ENCODE measurements at regions not wholly inside any gene's neighbourhood (a gene's known extent, or its start where the extent isn't known, plus 50 kb on each side); places are given as distances from the start of the nearest gene placed in this dataset.
"Not testable (repeated sequence)": the region's sequence is repeated elsewhere in the genome, so short reads cannot be mapped to it uniquely, and the experiment has no call there.

- no peaks in the 10 kb centered on the region for H3K36me3 ChIP-seq
- ATAC-seq (ENCODE audit: insufficient number of reproducible peaks, low FRiP score, low read depth): no peak
- TF ChIP-seq, protein P1, sequence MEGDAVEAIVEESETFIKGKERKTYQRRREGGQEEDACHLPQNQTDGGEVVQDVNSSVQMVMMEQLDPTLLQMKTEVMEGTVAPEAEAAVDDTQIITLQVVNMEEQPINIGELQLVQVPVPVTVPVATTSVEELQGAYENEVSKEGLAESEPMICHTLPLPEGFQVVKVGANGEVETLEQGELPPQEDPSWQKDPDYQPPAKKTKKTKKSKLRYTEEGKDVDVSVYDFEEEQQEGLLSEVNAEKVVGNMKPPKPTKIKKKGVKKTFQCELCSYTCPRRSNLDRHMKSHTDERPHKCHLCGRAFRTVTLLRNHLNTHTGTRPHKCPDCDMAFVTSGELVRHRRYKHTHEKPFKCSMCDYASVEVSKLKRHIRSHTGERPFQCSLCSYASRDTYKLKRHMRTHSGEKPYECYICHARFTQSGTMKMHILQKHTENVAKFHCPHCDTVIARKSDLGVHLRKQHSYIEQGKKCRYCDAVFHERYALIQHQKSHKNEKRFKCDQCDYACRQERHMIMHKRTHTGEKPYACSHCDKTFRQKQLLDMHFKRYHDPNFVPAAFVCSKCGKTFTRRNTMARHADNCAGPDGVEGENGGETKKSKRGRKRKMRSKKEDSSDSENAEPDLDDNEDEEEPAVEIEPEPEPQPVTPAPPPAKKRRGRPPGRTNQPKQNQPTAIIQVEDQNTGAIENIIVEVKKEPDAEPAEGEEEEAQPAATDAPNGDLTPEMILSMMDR (IDR thresholded peaks at IDR 0.05): no peak
- no peak overlapping the region for H3K4me3 ChIP-seq
- no peak for DNase-seq (ENCODE audit: low spot score)
- H3K27me3 ChIP-seq (replicated peaks; ENCODE audit: insufficient read depth): no peaks in the 10 kb centered on the region
- no peak overlapping the region for H3K27ac ChIP-seq
- H3K4me1 ChIP-seq (ENCODE audit: control insufficient read depth in 1 of 2, low read depth in 2 of 2): no peaks in the 10 kb centered on the region
- H3K9me3 ChIP-seq: no peaks in the 10 kb centered on the region
Measured at GRCh38 chr10:109215291-109216075, 707.8 kb downstream of the XPNPEP1 start.

- not testable (repeated sequence) for H3K27ac ChIP-seq; H3K4me3 ChIP-seq; H3K36me3 ChIP-seq; DNase-seq (ENCODE audit: low spot score); H3K4me1 ChIP-seq (ENCODE audit: control insufficient read depth in 1 of 2, low read depth in 2 of 2); ATAC-seq (ENCODE audit: insufficient number of reproducible peaks, low FRiP score, low read depth); H3K9me3 ChIP-seq; H3K27me3 ChIP-seq (replicated peaks; ENCODE audit: insufficient read depth)
Measured at GRCh38 chr10:109214891-109215290, 708.4 kb downstream of the XPNPEP1 start.

- no peaks in the 10 kb centered on the region for H3K9me3 ChIP-seq
- no peaks in the 10 kb centered on the region for H3K36me3 ChIP-seq
- TF ChIP-seq, protein P1 (IDR thresholded peaks at IDR 0.05): no peak
- H3K27ac ChIP-seq: no peak overlapping the region
- no peak overlapping the region for H3K4me3 ChIP-seq
- no peak for ATAC-seq (ENCODE audit: insufficient number of reproducible peaks, low FRiP score, low read depth)
- H3K27me3 ChIP-seq (replicated peaks; ENCODE audit: insufficient read depth): no peaks in the 10 kb centered on the region
- H3K4me1 ChIP-seq (ENCODE audit: control insufficient read depth in 1 of 2, low read depth in 2 of 2): no peaks in the 10 kb centered on the region
- no peak for DNase-seq (ENCODE audit: low spot score)
Measured at GRCh38 chr10:109207361-109207760, 716.0 kb downstream of the XPNPEP1 start.

DNA sequence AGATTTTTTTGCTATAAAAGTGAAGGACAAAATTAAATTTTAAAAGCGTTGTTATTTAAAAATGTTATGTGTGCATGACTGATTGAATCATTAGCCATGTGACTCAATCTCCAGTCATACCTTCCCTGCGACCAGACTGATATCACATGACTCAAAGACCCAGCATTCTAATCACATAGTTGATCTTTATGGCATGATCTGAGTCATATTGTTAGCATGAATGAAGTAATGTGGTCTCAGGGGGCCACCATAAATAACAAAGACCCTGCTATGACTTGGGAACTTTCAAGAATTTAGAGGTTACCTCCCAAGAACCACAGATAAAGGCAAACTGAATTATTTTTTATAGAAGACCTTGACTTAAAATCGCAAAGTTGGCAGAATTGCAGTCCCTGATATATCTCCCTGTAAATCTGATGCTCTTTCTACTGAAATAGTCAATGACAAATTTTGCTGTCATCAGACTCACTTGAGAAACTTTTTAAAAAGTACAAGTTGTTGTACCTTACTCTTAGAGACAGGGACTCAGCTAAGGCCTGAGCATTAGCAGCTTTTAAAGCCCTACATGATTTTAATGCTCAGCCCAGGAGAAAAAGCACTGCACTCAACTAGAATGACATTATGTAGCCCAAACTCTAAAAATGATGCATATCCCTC, 717.3 kb downstream of the XPNPEP1 start:
- Histone ChIP-seq H3K4me3 (no peak overlapping the region), H3K4me1 (ENCODE audit: control insufficient read depth in 1 of 2, low read depth in 2 of 2) (no peaks in the 10 kb centered on the region), H3K36me3 (no peaks in the 10 kb centered on the region), H3K27me3 (replicated peaks; ENCODE audit: insufficient read depth) (no peaks in the 10 kb centered on the region), H3K9me3 (no peaks in the 10 kb centered on the region), H3K27ac (no peak overlapping the region)
- DNase-seq (ENCODE audit: low spot score): no peak
- ATAC-seq (ENCODE audit: insufficient number of reproducible peaks, low FRiP score, low read depth): no peak
- TF ChIP-seq, protein P1 (IDR thresholded peaks at IDR 0.05): no peak

DNA sequence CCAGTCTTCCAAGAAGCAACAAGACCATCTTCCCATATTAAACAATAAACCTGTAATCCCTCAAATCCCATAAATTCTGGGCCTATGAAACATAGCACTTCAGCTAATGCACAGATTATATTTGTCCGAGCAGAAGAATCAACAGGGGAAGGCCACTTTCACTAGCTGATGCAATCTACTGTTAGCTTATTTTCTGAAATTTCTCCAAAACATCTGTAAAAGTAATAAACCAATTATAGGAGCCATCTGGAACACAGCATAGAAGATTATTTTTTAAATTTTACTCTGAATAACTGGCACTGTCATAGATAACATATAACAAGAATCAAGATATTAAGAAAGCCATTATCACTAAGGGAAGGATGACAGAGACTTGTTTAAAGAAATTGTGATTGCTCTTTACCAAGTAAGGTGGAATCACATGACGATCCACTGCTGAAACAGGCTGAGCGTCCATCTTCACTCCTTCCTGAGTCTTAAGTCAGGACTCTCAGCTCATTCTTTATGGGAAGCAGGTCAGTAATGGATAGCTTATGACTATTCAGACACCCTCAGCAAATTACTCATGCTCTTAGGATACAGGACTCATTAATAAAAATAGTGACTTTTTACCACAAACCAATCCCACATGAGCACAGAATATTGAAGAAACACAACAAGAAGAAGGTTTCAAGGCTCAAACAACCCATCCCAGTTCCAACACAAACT, 719.5 kb downstream of the XPNPEP1 start:
- ATAC-seq (ENCODE audit: insufficient number of reproducible peaks, low FRiP score, low read depth) (no peak), DNase-seq (ENCODE audit: low spot score) (no peak)
- no peaks in the 10 kb centered on the region for H3K36me3 ChIP-seq
- H3K27me3 ChIP-seq (replicated peaks; ENCODE audit: insufficient read depth): no peaks in the 10 kb centered on the region
- no peaks in the 10 kb centered on the region for H3K9me3 ChIP-seq
- H3K4me3 ChIP-seq: no peak overlapping the region
- TF ChIP-seq, protein P1 (IDR thresholded peaks at IDR 0.05): no peak
- H3K27ac ChIP-seq: no peak overlapping the region
- no peaks in the 10 kb centered on the region for H3K4me1 ChIP-seq (ENCODE audit: control insufficient read depth in 1 of 2, low read depth in 2 of 2)
